HG03103 (cell line): ENCODE measurements at regions not wholly inside any gene's neighbourhood (a gene's known extent, or its start where the extent isn't known, plus 50 kb on each side); places are given as distances from the start of the nearest gene placed in this dataset.
"Not testable (repeated sequence)": the region's sequence is repeated elsewhere in the genome, so short reads cannot be mapped to it uniquely, and the experiment has no call there.

Source experiments
- ATAC-seq: cut with Tn5 transposase; IDR thresholded peaks from one replicate; pipeline ENCODE4 v1.9.1; 2021; ENCODE audit warnings: low read depth; ENCODE audit not compliant: unreplicated experiment

DNA sequence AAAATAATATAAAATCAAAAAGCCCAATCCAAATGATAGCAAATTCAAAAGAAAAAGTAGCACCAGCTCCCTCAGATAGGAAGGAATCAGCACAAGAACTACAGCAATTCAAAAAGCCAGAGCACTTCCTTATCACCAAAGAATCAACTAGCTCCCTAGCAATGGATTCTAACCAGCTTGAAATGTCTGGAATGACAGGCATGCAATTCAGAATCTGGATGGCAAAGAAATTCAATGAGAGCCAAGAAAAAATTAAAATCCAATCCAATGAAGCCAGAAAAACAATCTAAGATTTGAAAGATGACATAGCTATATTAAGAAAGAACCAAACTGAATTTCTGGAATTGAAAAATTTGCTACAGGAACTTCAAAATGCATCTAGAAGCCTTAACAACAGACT lies 1334.4 kb upstream of the ALCAM start:
- ATAC-seq: no peak

DNA sequence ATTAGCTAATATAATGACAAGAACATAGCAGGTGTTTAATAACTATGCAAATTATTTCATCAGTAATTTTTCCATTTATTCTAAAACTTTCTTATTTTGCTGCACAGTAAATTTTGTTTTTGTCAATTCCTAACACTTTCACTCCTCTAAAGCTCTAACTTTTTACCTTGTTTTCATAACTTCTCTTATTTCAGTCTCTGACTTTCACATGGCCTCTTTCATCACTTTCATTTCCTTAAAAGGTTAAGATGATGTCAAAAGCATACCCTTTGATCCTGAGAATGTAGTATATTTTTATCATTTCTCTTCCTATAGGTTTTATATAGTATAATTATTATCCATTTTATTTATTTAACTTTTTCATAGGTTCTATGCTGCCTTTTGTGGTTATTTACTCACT lies 1325.8 kb upstream of the ALCAM start:
- no peak for ATAC-seq

DNA sequence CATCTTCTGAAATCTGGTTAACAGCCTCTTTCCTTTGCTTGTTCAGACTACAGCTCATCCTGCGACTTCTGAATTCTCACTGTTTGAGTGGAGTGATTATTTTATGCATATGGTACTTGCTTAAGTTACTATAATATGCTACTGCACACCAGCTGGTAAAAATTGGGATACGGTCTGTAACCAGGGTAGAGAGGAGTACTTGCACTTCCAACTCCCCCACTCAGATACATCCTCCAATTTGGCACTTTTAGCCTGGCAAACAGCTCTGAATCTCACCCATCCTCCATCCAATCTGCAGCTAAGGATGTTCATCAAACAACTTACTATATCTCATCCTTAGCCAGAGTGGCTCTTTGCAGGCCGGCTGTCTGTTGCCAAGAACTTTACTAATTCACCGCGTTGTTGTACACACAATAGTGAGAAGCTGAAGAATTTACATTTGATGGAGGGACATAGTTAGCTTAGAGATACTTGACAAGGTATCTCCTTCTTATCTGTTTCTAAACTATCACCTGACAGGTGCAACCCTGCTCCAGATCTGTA lies 1323.6 kb upstream of the ALCAM start:
- not testable (repeated sequence) for ATAC-seq

DNA sequence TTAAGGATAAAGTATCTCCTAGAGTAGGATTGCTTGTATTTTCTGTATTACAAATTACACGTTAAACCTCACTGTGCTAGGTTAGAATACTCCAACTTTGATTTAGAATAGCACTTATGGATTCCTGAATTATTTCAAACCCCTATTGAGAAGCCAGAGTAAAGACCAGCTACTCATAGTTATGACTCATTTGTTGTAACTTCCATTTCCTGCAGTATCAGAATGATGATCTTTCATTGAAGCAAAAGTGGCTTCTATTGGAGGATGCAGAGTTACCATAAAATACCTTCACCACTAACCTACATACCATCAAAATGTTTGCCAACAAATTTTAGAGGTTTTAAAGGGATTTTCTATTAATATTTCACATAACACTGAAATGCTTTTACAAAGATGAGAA lies 1322.7 kb upstream of the ALCAM start:
- ATAC-seq: no peak

DNA sequence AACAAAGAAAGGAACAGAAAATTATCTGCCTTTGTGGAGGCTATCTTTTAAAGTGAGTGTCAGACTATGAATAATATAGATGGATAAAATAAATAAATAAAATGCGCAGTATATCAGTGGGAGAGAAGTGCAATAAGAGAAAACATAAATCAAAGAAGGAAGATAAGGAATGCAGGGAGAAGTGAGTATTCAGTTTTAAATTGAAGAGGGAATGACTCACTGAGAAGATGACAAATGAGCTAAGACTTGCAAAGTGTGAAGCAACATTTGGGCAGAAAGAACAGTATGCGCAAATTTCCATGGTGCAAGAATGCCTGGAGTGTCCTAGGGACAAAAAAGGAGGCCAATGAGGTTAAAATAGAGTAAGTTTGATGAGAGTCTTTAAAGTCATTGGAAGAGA lies 1300.1 kb upstream of the ALCAM start:
- ATAC-seq: no peak

DNA sequence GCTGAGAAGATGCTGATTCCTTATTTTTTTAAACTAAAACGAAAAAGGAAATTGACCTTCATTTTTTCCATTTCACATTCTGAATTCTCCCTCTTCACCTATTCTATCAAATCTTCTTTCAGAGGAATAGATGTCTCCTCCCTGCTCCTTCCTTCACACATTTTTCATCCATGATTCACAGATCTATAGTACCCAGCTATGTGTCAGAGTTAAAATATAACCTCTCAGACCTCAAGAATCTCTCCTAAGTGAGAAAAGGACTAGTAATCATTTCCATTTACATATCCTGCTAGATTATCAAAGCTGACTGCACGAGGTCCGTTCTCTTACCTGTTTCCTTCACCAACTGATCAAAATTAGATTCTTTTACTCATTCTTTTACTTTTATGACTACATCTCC lies 1297.6 kb upstream of the ALCAM start:
- ATAC-seq: no peak

DNA sequence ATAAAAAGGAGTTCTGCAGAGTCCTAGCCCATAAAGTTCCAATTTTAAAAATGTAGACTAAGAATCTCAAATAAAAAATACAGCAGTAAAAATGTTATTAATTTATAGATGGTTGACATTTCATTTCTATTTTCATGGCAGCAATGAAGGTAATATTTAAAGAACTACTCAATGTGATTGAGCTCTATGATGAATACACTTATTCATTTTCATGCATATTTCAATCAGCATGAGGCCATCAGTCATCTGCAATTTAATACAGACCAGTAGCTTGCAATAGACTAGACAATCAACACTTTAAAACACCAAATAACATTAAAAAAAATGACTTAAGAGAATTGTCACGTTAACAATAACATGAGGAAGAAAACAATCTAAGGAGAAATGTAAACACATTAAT lies 1295.8 kb upstream of the ALCAM start:
- no peak for ATAC-seq

DNA sequence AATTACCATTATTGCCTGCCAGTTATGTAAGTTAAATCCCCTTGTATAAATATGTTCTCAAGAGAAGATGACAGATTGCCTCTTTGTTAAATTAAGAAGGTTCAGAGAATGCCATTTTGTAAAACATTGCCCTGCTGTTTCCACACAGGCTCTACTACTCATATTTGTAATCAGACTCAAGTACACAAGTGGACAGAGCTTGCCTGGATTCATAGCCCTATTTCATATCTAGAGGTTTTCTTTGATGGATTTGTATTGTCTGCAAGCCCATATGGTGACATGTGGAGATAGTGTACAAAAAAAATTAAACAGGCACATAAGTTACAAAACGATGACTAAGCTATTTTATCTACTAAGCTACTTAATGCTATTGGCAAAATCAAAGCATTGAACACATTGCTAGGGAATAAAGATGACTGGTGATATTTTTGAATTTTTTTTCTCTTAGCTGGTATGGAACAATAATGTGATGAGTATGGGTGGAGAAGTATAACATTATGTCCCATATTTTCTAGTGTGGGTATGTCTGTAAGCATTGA lies 1286.6 kb upstream of the ALCAM start:
- no peak for ATAC-seq

DNA sequence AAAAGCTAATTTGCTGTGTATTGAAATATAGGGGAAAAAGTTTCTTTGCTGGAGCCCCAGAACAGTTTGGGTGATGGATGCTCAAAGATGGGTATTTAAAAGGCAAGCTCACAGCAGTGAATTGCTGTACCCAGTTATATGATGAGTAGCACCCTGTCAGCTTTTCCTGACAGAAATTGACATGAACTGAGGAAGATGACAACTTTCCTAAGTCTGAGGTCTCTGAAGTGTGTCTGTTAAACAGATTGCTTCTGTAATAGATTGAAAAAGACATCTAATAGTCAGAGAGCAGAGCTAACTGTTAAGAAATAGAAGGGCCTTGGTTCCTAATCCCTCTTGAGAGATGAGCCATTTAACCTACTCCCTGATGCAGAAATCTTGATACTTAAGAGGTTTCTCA lies 1278.0 kb upstream of the ALCAM start:
- no peak for ATAC-seq

DNA sequence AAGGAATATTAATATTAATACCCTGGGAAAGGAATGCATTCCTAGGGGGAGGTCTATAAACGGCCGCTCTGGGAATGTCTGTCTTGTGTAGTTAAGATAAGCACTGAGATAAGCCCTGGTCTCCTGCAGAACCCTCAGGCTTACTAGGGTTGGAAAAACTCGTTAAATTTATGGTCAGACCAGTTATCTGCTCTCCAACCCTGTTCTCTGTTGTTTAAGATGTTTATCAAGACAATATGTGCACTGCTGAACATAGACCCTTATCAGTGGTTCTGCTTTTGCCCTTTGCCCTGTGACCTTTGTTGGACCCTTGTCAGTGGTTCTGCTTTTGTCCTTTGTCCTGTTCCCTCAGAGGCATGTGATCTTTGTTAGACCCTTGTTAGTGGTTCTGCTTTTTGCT lies 1276.7 kb upstream of the ALCAM start:
- not testable (repeated sequence) for ATAC-seq

DNA sequence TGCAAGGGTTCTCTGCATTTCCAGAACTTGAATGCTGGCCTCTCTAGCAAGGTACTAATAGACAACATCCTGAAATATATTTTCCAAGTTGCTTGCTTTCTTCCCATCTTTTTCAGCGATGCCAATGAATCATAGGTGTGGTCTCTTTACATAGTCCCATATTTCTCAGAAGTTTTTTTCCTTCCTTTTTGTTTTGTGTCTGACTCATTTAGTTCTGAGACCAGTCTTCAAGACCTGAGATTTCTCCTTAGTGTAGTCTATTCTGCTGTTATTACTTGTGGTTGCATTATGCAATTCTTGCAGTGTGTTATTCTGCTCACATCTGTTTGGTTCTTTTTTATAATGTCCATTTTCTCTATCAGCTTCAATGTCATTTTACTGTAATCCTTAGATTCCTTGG lies 1265.0 kb upstream of the ALCAM start:
- ATAC-seq: no peak

DNA sequence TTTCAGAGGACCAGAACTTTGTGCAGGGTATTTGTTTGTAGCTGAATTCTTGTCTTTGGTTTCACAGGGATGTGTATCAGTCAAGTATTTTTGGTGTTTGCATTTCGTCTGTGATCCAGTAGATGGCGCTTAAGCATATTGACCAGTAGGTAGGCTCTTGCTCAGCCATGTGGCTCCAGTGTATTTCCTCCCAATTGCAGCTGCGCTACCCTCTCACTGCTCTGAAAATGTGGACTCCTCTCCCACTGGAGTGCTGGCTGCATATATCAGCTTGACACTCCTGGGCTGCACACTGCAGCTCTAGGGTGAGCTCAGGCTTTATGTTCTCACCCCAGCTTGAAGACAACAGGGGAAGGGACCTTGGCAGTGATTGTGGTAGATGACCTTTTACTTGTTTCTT lies 1264.3 kb upstream of the ALCAM start:
- peak; percentile 92 for ATAC-seq

DNA sequence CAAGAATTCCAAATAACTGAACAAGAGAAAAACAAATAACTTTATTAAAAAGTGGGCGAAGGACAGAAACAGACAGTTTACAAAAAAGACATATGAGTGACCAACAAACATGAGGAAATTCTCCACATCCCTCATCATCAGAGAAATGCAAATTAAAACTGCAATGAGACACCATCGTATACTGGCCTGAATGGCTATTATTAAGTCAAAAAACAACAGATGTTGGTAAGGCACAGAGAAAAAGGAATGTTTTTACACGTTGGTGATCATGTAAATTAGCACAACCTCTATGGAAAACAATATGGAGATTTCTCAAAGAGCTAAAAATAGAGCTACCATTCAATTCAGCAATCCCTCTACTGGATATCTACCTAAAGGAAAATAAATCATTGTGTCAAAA lies 1260.4 kb upstream of the ALCAM start:
- ATAC-seq: no peak

DNA sequence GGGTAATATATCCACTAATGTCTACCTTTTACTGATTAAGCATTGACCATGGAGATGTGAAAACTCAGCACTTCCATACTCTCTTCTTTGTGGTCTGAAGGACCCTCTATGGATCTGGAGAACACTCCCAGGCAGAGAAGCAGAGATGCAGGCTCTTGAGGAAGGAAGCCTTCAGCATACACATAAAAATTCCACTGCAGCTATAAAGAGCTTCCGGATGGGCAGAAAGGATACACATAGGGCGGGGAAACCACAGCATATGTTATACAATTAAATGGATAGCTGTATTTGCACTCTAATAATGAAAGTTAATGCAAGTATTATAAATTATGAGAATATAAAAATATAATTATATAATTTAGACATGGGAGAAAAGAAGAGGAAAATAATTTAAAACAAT lies 1258.2 kb upstream of the ALCAM start:
- ATAC-seq: no peak

DNA sequence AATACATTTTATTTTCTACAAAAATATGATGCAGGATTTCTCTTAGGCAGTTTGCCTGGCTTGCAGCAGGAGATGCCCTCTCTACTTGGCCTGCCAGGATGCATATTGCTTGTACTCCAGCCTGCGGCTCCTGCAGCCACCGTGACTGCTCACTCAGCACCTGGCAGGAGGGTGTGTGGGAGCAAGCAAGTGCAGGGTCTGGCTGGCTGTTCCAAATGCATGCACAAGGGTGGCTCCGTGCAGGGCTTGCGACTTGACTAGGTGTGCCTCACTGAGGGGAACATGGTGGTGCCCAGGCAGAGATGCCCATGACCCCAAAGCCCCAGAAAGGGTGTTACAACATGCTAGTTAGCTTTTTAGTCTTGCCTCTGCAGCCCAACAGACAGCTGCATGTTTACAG lies 1240.2 kb upstream of the ALCAM start:
- ATAC-seq: no peak

DNA sequence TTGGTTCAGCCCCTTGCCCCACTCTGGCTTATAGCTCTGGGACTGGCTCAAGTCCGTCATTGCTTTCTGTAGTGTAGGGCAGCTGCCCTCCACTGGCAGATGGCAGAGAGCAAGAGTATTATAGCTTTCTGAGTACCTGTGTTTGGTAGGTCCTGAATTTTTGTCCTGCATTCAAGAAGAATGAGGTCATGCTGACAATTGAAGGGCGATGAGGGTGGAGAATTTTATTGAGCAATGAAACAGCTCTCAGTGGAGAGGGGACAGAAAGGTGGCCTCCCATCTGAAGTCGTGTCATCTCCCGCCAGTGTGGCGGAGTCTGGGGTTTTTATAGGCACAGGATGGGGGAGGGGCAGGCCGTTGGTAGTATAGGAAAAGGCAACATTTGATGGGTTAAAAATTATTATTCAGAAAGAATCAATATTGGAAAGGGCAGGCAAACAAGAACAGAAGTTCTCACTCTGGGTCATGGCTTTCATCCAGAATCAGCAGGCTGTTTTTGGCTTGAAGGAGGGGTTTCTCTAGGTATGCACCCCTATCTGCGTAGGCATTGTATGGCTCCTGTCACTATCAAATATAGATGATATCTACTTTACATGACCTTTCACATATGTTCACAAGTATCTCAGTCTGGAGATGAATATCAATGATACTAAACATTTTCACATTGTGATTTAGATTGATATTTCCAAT lies 1239.7 kb upstream of the ALCAM start:
- no peak for ATAC-seq

DNA sequence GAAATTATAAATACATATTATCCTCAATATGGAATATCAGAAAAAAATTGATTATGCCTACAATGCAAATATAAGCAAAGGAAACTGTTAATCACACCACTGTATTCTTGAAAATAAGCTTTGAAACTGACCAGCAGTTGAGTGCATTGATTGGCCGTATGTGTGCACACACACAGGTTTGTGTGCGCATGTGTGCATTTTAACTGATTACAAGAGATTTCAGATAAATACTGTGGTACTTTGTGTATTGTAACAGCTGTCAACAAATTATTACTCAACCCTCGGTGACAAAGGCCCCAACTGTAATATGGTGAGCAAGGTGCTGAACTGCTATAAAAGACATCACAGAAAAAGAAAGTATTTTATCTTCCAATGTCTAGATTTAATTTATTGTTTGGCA lies 1238.9 kb upstream of the ALCAM start:
- no peak for ATAC-seq

DNA sequence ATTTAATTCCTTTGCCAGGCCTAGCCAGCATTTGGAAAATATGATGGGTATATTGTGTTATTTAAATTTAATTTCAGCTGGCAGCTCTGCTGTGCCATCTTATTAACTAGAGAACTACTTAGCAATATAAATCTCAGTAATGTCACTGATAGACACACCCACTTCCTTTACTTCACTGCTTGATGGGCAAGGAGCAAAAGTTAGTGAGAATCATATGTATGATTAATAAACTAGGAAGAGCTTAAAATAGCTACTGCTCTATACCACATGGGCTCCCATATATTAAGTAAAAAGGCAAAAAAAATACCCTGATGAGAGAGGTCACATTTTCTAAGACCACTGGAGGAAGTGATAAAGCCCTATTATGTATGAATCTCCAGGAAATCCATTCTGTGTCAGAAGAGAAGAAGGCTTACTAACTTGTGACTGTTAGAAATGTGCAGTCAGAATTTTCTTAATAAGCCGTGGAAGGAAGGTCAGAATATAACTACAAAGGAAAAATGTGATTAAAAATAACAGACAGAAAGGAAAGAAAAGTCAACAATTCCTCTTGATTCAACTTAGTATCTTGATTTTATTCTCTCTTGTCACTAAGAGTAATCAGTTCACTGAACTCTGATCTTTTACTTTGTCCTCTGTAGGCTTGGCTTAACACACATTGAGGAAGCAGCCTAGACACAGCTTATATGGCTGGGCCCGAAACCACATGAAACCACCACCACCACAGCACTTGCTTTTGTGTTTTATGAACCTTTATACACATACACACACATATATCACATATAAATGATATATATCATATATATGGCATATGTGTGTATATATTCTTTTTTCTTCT lies 1233.9 kb upstream of the ALCAM start:
- no peak for ATAC-seq

DNA sequence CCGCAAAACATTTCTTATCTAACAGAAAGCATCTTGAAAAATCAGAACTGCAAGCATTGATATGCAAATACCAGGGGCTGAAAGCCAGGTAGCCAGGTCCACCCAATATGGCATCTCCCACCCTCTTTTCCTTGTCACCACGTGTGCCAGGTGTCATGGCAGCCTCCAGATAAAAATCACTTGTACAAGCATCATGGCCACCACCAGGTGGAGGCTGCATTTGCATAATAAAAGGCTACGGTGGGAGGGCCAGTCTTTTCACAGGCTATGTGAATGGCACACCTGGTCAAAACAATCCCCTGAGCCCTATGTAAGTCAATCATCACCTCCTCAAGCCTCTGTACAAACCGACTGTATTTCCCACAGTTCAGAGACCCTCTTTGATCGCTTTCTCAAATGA lies 1233.1 kb upstream of the ALCAM start:
- no peak for ATAC-seq

DNA sequence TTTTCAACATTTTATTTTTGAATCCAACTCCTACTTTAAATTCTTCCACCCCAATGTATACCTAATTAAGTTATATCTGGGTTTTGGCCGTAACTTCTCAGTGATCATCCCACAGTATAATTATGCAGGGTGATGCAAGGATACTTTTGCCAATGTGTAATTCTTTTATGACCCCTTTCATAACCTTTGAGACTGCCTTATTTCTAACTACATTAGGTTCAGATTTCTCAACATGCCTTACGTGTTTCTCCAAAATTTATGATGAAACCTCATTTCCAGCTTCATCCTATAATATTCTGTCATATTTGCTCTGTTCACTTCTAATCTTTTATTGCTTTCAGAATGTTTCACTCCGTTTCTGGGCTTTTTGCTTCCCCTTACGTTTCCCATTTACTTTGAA lies 1229.6 kb upstream of the ALCAM start:
- no peak for ATAC-seq

DNA sequence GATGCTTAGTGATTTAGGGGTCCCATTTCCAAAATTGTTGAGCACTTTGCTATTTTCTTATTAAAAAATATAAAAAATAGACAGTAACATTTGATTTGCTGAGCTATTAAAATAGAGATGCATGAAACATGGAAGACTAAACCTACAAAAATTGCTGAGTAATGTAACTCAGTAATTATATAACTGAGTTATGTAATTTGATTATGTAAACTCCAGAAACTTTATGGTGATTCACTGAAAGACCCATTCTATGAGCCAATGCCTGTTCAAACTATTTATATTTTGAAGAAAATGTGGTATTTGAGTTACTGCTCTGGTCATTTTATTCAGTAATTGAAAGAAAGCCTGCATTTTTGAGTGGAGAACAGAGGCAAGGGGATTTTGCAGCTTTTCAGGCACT lies 1221.5 kb upstream of the ALCAM start:
- no peak for ATAC-seq

DNA sequence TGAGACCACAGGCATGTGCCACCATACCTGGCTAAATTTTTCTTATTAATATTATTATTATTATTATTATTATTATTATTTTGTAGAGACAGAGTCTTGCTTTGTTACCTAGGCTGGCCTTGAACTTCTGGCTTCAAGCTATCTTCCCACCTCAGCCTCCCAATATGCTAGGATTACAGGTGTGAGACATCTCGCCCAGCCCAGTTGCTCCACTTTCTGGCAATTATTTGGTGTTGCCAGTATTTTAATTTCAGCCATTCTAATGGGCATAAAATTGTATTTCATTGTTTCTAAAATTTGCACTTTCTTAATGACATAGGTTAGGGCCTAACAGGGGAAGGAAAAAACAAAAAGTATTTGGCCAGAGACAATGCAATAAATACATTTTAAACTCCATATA lies 1217.6 kb upstream of the ALCAM start:
- no peak for ATAC-seq
